K562 (cell line): ENCODE measurements at regions not wholly inside any gene's neighbourhood (a gene's known extent, or its start where the extent isn't known, plus 50 kb on each side); places are given as distances from the start of the nearest gene placed in this dataset.

Experiments
- ATAC-seq: fragments of 200-7000 bp; cut with Tn5 transposase; 3 replicates; pipeline ENCODE4 v1.9.1; 2020; ENCODE audit warnings: moderate library complexity
- BruUV-seq: library from RNA; stranded (reverse); fragments of 400-500 nt; replicated peaks from 2 replicates; lab custom pipeline; 2021; lab: Mats Ljungman, UMichigan
- CTCF ChIA-PET: fragments of 300-600 bp; formaldehyde crosslinking; extraction: SDS; loops from one replicate; lab custom pipeline; 2021; ENCODE audit warnings: low intra/inter-chr PET ratio; lab: Yijun Ruan, JAX
- POLR2A ChIA-PET: fragments of 300-600, 350-650 bp; sonication (Branson Sonifier 250); formaldehyde crosslinking; extraction: SDS; loops from one replicate; lab custom pipeline; 2021; ENCODE audit warnings: antibody characterized with exemption, inconsistent platforms; lab: Yijun Ruan, JAX
- DNase-seq, 4 experiments: peaks; one replicate each; pipeline versions ENCODE4 v3.0.0 to v3.0.0-alpha.2; 2011 to 2018; ENCODE audit warnings: low spot score in 3 of 4, mixed read lengths in 3 of 4; ENCODE audit errors: extremely low read depth in 1 of 4
- FAIRE-seq: peaks from 2 replicates; lab custom pipeline; 2011; peaks lifted over from hg19 to GRCh38; lab: Jason Lieb, UNC
- H2AFZ ChIP-seq: 2 replicates; pipeline ENCODE4 v1.6.0; 2011; ENCODE audit warnings: low read depth, low read length, control low read depth, inconsistent platforms
- H3K27ac ChIP-seq: fragments of 200-600 bp; 3 replicates; pipeline ENCODE4 v1.8.0; 2011; ENCODE audit warnings: low read depth, mild to moderate bottlenecking, control low read depth, inconsistent platforms, low read length, moderate library complexity, mixed read lengths; ENCODE audit errors: extremely low read depth
- H3K27me3 ChIP-seq, 2 experiments: fragments of 300-600 bp in 1 of 2; 2 replicates in 1 of 2; 3 replicates in 1 of 2; pipeline versions ENCODE4 v1.6.0 to v1.8.0; 2011; ENCODE audit warnings: inconsistent platforms in 2 of 2, low read length in 2 of 2, mild to moderate bottlenecking in 1 of 2, mixed read lengths in 1 of 2, moderate library complexity in 1 of 2; ENCODE audit not compliant: control insufficient read depth in 2 of 2, insufficient read depth in 2 of 2
- H3K36me3 ChIP-seq: fragments of 300-600 bp; 3 replicates; pipeline ENCODE4 v1.8.0; 2011; ENCODE audit warnings: mild to moderate bottlenecking, low read length, inconsistent platforms; ENCODE audit not compliant: control insufficient read depth, insufficient read depth
- H3K4me1 ChIP-seq, 2 experiments: fragments of 200-600 bp in 1 of 2; replicated peaks in 1 of 2; 2 replicates in 1 of 2; 3 replicates in 1 of 2; pipeline versions ENCODE4 v1.5.1 to v1.8.0; 2011; ENCODE audit warnings: inconsistent platforms in 2 of 2, low read length in 2 of 2, mild to moderate bottlenecking in 1 of 2, mixed read lengths in 1 of 2, moderate library complexity in 1 of 2; ENCODE audit not compliant: control insufficient read depth in 2 of 2, insufficient read depth in 2 of 2
- H3K4me2 ChIP-seq: 2 replicates; pipeline ENCODE4 v1.6.1; 2011; ENCODE audit warnings: low read length, control low read depth, inconsistent platforms, mixed read lengths; ENCODE audit not compliant: insufficient read depth
- H3K4me3 ChIP-seq: fragments of 200-600 bp; sonication (generic), shearing (Covaris generic); 2 replicates; pipeline ENCODE4 v1.5.1; 2016; ENCODE audit warnings: control low read depth, inconsistent platforms
- H3K79me2 ChIP-seq: fragments of 200-600 bp; 3 replicates; pipeline ENCODE4 v1.8.0; 2011; ENCODE audit warnings: low read length, inconsistent platforms; ENCODE audit not compliant: control insufficient read depth, insufficient read depth
- H3K9ac ChIP-seq, 2 experiments: 2 replicates each; pipeline versions ENCODE4 v1.6.0 to v1.6.1; 2011; ENCODE audit warnings: low read depth in 2 of 2, low read length in 2 of 2, control low read depth in 1 of 2, inconsistent platforms in 1 of 2, mild to moderate bottlenecking in 1 of 2, mixed read lengths in 1 of 2; ENCODE audit not compliant: insufficient read depth in 1 of 2
- H3K9me1 ChIP-seq: one replicate; pipeline ENCODE4 v1.6.0; 2011; ENCODE audit warnings: inconsistent platforms, mild to moderate bottlenecking, low read length, moderate library complexity; ENCODE audit not compliant: control insufficient read depth, insufficient read depth
- H3K9me3 ChIP-seq: replicated peaks from 2 replicates; pipeline ENCODE4 v1.5.1; 2011; ENCODE audit warnings: low read depth, low read length, inconsistent platforms; ENCODE audit not compliant: control insufficient read depth, insufficient read depth
- H4K20me1 ChIP-seq: replicated peaks from 2 replicates; pipeline ENCODE4 v1.6.1; 2011; ENCODE audit warnings: low read length, inconsistent platforms, mixed read lengths; ENCODE audit not compliant: control insufficient read depth, insufficient read depth
- ATF6 ChIP-seq: sonication (generic); formaldehyde crosslinking; IDR thresholded peaks from 2 replicates; pipeline ENCODE4 v1.4.0; 2020; ENCODE audit warnings: mild to moderate bottlenecking, missing genetic modification reagents
- CCNT2 ChIP-seq: IDR thresholded peaks from 2 replicates; pipeline ENCODE4 v1.6.1; 2011; ENCODE audit warnings: borderline replicate concordance, low read depth, mild to moderate bottlenecking, moderate library complexity, mixed read lengths, low read length; ENCODE audit not compliant: insufficient read length; ENCODE audit errors: extremely low read depth
- CREB3 ChIP-seq: fragments of 450-650 bp; conservative IDR thresholded peaks from 2 replicates; pipeline ENCODE4 v1.6.1; 2016; ENCODE audit warnings: missing genetic modification characterization, low read depth, mild to moderate bottlenecking, missing compliant biosample characterization, moderate library complexity
- CSDE1 ChIP-seq, 2 experiments: fragments of 450-650 bp; IDR thresholded peaks; 2 replicates each; pipeline ENCODE4 v1.6.1; 2016; ENCODE audit warnings: mild to moderate bottlenecking in 1 of 2
- DPF2 ChIP-seq: fragments of 450-650 bp; IDR thresholded peaks from 2 replicates; pipeline ENCODE4 v1.6.1; 2016
- KLF10 ChIP-seq: fragments of 250-450 bp; sonication (Bioruptor Pico); IDR thresholded peaks from 2 replicates; pipeline ENCODE4 v1.6.1; 2021; ENCODE audit warnings: matching md5 sums
- MAZ ChIP-seq, 2 experiments: fragments of 450-650 bp in 1 of 2; sonication (generic) in 1 of 2; formaldehyde crosslinking; IDR thresholded peaks in 1 of 2; conservative IDR thresholded peaks in 1 of 2; 2 replicates each; pipeline versions ENCODE4 v1.4.0 to v1.5.0; 2020; ENCODE audit warnings: mild to moderate bottlenecking in 1 of 2, missing genetic modification reagents in 1 of 2
- MTA2 ChIP-seq: fragments of 450-650 bp; IDR thresholded peaks from 2 replicates; pipeline ENCODE4 v1.6.1; 2016; ENCODE audit warnings: low read depth
- MYC ChIP-seq, 2 experiments: fragments of 250-450 bp in 1 of 2; sonication (Bioruptor Pico) in 1 of 2; IDR thresholded peaks; 2 replicates each; pipeline versions ENCODE4 v1.5.1 to v1.6.1; 2012 to 2021; ENCODE audit warnings: low read depth in 2 of 2, borderline replicate concordance in 1 of 2, improper control_type of control experiment in 1 of 2, low read length in 1 of 2, mild to moderate bottlenecking in 1 of 2, moderate library complexity in 1 of 2
- NR1H2 ChIP-seq: sonication (generic); formaldehyde crosslinking; IDR thresholded peaks from 2 replicates; pipeline ENCODE4 v1.4.0; 2020; ENCODE audit warnings: mild to moderate bottlenecking, missing genetic modification reagents
- PHF20 ChIP-seq: fragments of 450-650 bp; IDR thresholded peaks from 2 replicates; pipeline ENCODE4 v1.6.1; 2018; ENCODE audit not compliant: partially characterized antibody
- PHTF2 ChIP-seq: fragments of 250-450 bp; sonication (Bioruptor Pico); IDR thresholded peaks from 2 replicates; pipeline ENCODE4 v1.5.0; 2021; ENCODE audit warnings: mild to moderate bottlenecking
- RBM15 ChIP-seq: fragments of 200-400 bp; formaldehyde crosslinking; IDR thresholded peaks from 2 replicates; pipeline ENCODE4 v1.6.1; 2018; ENCODE audit warnings: mild to moderate bottlenecking, low read length, moderate library complexity; ENCODE audit not compliant: insufficient read depth
- RFX1 ChIP-seq: fragments of 450-650 bp; IDR thresholded peaks from 2 replicates; pipeline ENCODE4 v1.6.1; 2016; ENCODE audit warnings: mild to moderate bottlenecking, moderate library complexity
- SNIP1 ChIP-seq: fragments of 450-650 bp; IDR thresholded peaks from 2 replicates; pipeline ENCODE4 v1.7.1; 2017; ENCODE audit warnings: low read depth, mild to moderate bottlenecking
- TARDBP ChIP-seq: fragments of 450-650 bp; IDR thresholded peaks from 2 replicates; pipeline ENCODE4 v1.6.1; 2016
- ZNF184 ChIP-seq: sonication (generic); formaldehyde crosslinking; IDR thresholded peaks from 2 replicates; pipeline ENCODE4 v1.5.0; 2020; ENCODE audit warnings: missing genetic modification reagents
- ZNF224 ChIP-seq: sonication (generic); formaldehyde crosslinking; IDR thresholded peaks from 2 replicates; pipeline ENCODE4 v1.8.0; 2022; ENCODE audit warnings: mild to moderate bottlenecking, missing genetic modification reagents
- ZNF282 ChIP-seq: sonication (generic); formaldehyde crosslinking; IDR thresholded peaks from 2 replicates; pipeline ENCODE4 v1.8.1; 2023; ENCODE audit warnings: missing genetic modification reagents
- ZNF695 ChIP-seq: fragments of 450-650 bp; formaldehyde crosslinking; IDR thresholded peaks from 2 replicates; pipeline ENCODE4 v1.4.0; 2020; ENCODE audit warnings: mild to moderate bottlenecking, moderate library complexity
- in situ Hi-C: fragments of 300-500 bp; cut with MboI; formaldehyde crosslinking; loops from 4 replicates; pipeline ENCODE4 v1.15.0; 2018; ENCODE audit warnings: inconsistent platforms, mixed read lengths
- intact Hi-C: fragments of 100-400 bp; cut with micrococcal nuclease; formaldehyde crosslinking; loops from 2 replicates; pipeline ENCODE4 v1.14.2; 2022

GRCh38 chr1:199033661-199034060, 394.8 kb downstream of the PTPRC start:
- no peaks in the 10 kb centered on the region for H4K20me1 ChIP-seq
- no peaks in the 10 kb centered on the region; the same call in 1 of the 2 replicates for H3K9me3 ChIP-seq
- H3K27me3 ChIP-seq, result no peaks in the 10 kb centered on the region
- POLR2A ChIA-PET, result no interaction called here
- in situ Hi-C loops (no loop called here), intact Hi-C loops (no loop called here)
- no TSS peak for BruUV-seq
- H3K4me2 ChIP-seq, result no peak overlapping the region
- no peak for ATAC-seq
- no peaks in the 10 kb centered on the region for H3K4me1 ChIP-seq
- H3K36me3 ChIP-seq, result no peaks in the 10 kb centered on the region
- no peak for FAIRE-seq
- H3K4me3 ChIP-seq, result no peak overlapping the region
- no peaks in the 10 kb centered on the region for H3K9me1 ChIP-seq
- H2AFZ ChIP-seq, result no peak overlapping the region
- H3K79me2 ChIP-seq, result no peaks in the 10 kb centered on the region
- H3K27ac ChIP-seq, result no peak overlapping the region
- TF ChIP-seq ZNF184 (CRISPR knock-in tag) (no peak), CREB3 (no peak), PHTF2 (CRISPR knock-in tag) (no peak), DPF2 (no peak), ZNF282 (CRISPR knock-in tag) (no peak), SNIP1 (no peak), TARDBP (no peak), MAZ (CRISPR knock-in tag; conservative IDR thresholded peaks at IDR 0.05 in 1 of 2, IDR thresholded peaks at IDR 0.05 in 1 of 2) (no peak), CSDE1 (IDR thresholded peaks at IDR 0.05) (no peak), MTA2 (no peak), RFX1 (no peak), KLF10 (no peak), ZNF695 (CRISPR knock-in tag) (no peak), ZNF224 (CRISPR knock-in tag) (no peak), CCNT2 (no peak), RBM15 (no peak), ATF6 (CRISPR knock-in tag) (no peak), PHF20 (no peak), MYC (IDR thresholded peaks at IDR 0.05; ENCODE audit: low read depth, low read length) (no peak), MYC (CRISPR knock-in tag; IDR thresholded peaks at IDR 0.05; ENCODE audit: borderline replicate concordance, low read depth) (no peak), NR1H2 (CRISPR knock-in tag) (no peak)
- DNase-seq, result no peak
- CTCF ChIA-PET, result no interaction called here
- no peak overlapping the region for H3K9ac ChIP-seq
